ENCODE measurements at regions not wholly inside any gene's neighbourhood (a gene's known extent, or its start where the extent isn't known, plus 50 kb on each side); places are given as distances from the start of the nearest gene placed in this dataset.
"Not testable (repeated sequence)": the region's sequence is repeated elsewhere in the genome, so short reads cannot be mapped to it uniquely, and the experiment has no call there.

DNA sequence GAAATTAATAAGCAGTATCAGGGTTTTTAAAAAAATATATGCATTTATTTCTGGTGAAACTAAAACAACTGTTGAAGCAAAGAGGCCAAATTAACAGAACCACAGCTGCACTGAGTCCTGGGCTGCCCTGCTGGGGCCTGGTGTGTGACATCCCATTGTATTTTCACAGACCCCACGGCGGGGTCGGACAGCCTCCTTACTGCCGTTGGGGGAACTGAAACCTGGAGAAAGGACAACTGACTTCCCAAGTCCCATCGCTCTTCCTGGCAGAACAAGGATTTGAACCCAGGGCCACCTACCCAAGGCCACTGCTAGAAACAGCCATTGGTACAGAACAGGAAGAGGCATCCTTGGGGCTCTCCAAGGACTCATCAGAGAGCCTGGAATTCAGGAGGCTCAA is 114.8 kb upstream of the SFSWAP start:
- H3K27ac Mint-ChIP-seq, result no peak overlapping the region
- DNase-seq, result no peak
- ATAC-seq, result no peak
- no peak overlapping the region for H3K4me3 Mint-ChIP-seq
- no peaks in the 10 kb centered on the region for H3K9me3 Mint-ChIP-seq
- no peaks in the 10 kb centered on the region for H3K27me3 Mint-ChIP-seq
- peaks cover 18% of the 10 kb centered on the region for H3K4me1 Mint-ChIP-seq

DNA sequence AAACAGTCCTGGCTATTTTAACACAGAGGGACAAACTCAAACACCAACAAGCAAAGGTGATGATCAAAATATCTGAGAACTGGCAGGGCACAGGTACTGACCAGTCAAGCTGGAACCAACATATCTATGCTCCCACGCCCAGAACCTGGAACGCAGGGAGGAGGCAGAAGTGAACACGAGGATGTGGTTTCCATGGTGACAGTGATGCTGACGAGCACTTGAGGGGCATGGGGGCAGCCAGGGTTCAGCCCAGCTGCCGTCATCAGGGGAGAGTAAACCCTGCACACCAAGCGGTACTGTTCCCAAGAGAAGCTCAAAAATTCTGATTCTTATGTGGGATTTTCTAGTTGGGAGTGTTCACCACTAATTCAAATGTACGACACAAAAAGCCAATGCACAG is 113.6 kb upstream of the SFSWAP start:
- no peaks in the 10 kb centered on the region for H3K27me3 Mint-ChIP-seq
- H3K4me1 Mint-ChIP-seq, result peaks cover 15% of the 10 kb centered on the region
- H3K4me3 Mint-ChIP-seq, result no peak overlapping the region
- ATAC-seq (no peak), DNase-seq (no peak)
- H3K27ac Mint-ChIP-seq, result no peak overlapping the region
- no peaks in the 10 kb centered on the region for H3K9me3 Mint-ChIP-seq

DNA sequence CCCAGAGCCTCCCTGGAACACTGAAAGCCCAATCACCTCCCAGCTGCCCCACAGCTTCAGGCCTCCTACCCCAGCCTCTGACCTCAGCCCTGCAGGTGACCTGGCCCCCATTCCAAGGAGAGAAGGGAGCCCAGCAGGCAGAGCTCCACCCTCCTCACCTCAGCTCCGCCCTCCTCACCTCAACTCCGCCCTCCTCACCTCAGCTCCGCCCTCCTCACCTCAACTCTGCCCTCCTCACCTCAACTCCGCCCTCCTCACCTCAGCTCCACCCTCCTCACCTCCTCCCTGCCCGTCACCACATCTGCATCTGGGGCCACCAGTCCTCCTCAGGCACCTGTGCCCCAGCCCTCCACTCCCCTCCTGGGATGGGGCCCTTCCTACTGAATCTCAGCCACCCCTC is 112.2 kb upstream of the SFSWAP start:
- H3K27me3 Mint-ChIP-seq, result no peaks in the 10 kb centered on the region
- H3K4me3 Mint-ChIP-seq, result no peak overlapping the region
- DNase-seq (no peak), ATAC-seq (no peak)
- H3K27ac Mint-ChIP-seq, result no peak overlapping the region
- peaks cover 17% of the 10 kb centered on the region for H3K4me1 Mint-ChIP-seq
- no peaks in the 10 kb centered on the region for H3K9me3 Mint-ChIP-seq

DNA sequence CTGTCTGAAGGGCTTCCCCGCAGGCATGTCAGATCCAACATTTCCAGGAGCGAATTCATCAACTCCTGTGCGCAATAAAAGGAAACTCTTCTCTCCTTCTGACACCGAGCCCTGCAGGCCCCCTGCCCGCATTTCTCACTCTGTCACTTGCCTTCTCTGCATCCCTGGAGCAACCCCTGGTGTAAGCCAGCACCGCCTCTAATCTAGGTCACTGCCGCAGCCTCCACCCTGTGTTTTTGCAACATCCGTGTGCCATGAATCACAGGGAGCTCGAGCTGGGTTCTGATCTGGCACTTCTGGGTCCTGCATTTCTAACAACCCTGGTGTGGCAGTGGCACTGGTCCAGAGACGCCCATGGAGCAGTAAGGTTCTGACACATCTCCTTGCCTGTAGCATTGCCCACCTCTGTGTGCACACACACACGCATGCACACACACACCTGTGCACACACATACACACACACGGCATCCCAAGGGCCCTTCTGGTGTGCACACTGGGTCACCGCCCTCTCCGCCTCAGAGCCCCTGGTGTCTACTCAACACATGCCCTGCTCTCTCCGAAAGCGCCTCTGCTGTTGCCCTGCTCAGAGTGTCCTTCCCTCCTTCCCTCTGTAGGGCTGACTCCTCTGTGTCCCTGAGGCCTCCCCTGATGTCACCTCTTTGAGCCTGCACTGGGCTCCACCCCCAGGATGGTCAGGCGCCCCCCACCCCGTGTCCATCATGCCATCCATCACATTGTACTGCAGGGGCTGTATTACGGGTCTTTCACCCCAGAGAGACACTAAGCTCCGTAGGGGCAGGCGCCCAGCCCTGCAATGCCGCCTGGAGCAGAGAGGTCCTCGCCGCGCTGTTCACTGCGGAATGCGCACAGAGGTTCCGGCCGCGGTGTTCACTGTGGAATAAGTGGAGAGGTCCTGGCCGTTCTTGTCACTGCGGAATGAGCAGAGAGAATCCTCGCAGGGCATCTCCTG is 111.4 kb upstream of the SFSWAP start:
- no peak overlapping the region for H3K27ac Mint-ChIP-seq
- no peak overlapping the region for H3K4me3 Mint-ChIP-seq
- H3K4me1 Mint-ChIP-seq, result peaks cover 25% of the 10 kb centered on the region
- H3K9me3 Mint-ChIP-seq, result no peaks in the 10 kb centered on the region
- DNase-seq (no peak), ATAC-seq (no peak)
- H3K27me3 Mint-ChIP-seq, result no peaks in the 10 kb centered on the region

DNA sequence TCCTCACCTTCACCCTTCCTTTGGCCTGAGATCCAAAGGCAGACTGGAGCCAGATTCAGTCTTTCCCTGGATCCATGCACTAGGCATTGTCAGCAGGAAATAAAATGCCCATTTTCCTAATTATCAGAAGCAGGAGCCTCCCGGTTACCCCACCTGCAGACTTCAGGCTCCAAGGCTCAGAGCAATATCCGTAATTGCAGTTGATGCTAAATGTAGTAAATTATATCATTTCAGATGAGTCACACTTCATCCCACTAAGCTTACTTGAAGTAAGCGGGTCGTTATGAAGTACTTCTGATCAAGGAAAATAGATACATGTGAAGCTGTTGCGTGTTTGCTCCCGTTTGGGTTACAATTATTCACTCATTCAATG is 110.7 kb upstream of the SFSWAP start:
- no peak overlapping the region for H3K4me3 Mint-ChIP-seq

DNA sequence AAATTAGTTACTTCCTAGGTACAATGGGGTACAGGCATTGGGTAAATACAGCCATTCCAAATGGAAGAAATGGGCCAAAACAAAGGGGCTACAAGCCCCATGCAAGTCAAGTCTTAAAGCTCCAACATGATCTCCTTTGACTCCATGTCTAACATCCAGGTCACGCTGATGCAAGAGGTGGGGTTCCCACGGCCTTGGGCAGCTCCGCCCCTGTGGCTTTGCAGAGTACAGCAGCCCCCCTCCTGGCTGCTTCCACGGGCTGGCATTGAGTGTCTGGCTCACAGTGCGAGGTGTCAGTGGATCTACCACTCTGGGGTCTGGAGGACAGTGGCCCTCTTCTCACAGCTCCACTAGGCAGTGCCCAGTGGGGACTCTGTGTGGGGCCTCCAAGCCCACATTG is 109.4 kb upstream of the SFSWAP start:
- not testable (repeated sequence) for DNase-seq, H3K27ac Mint-ChIP-seq, H3K9me3 Mint-ChIP-seq, H3K4me3 Mint-ChIP-seq, H3K27me3 Mint-ChIP-seq, ATAC-seq
- peaks cover 45% of the 10 kb centered on the region for H3K4me1 Mint-ChIP-seq

More for the DNA sequence above, 110.7 kb upstream of the SFSWAP start:
- DNase-seq (no peak), ATAC-seq (no peak)
- no peaks in the 10 kb centered on the region for H3K9me3 Mint-ChIP-seq
- no peak overlapping the region for H3K27ac Mint-ChIP-seq
- no peaks in the 10 kb centered on the region for H3K27me3 Mint-ChIP-seq
- peaks cover 31% of the 10 kb centered on the region for H3K4me1 Mint-ChIP-seq

DNA sequence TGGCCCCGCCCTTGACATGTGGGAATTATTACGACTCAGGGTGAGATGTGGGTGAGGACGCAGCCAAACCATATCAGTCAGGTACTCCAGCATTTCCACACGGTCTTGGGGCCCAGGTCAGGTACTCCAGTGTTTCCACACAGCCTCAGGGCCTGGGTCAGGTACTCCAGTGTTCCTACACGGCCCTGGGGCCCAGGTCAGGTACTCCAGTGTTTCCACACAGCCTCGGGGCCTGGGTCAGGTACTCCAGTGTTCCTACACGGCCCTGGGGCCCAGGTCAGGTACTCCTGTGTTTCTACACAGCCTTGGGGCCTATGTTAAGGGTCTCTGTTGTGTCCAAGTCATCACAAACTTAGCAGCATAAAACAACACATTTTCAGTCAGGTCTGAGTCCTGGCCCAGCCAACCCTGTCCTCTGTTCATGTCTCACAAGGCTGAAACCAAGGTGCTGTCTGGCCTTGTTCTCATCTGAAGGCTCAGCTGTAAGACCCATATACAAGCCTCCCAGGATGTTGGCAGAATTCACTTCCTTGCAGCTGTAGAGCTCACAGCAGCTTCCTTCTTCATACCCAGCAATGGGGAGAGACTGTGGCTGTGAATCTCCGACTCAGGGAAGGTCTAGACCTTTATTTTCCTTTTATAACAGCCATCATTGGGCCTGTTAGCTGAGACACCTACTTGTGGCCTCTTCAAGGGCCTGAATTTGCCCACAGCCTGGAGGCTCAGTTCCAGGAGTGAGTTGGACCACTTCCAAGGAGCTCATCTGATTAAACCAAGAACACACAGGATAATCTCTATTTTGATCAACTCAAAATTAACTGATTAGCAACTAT is 107.6 kb upstream of the SFSWAP start:
- Mint-ChIP-seq H3K9me3 (no peaks in the 10 kb centered on the region), H3K4me3 (peak overlapping the region; percentile 75 to 78), H3K27me3 (peaks cover 9% of the 10 kb centered on the region), H3K27ac (peak overlapping the region; percentile 48 to 61), H3K4me1 (peaks cover 60% of the 10 kb centered on the region)
- ATAC-seq, result no peak
- no peak for DNase-seq

DNA sequence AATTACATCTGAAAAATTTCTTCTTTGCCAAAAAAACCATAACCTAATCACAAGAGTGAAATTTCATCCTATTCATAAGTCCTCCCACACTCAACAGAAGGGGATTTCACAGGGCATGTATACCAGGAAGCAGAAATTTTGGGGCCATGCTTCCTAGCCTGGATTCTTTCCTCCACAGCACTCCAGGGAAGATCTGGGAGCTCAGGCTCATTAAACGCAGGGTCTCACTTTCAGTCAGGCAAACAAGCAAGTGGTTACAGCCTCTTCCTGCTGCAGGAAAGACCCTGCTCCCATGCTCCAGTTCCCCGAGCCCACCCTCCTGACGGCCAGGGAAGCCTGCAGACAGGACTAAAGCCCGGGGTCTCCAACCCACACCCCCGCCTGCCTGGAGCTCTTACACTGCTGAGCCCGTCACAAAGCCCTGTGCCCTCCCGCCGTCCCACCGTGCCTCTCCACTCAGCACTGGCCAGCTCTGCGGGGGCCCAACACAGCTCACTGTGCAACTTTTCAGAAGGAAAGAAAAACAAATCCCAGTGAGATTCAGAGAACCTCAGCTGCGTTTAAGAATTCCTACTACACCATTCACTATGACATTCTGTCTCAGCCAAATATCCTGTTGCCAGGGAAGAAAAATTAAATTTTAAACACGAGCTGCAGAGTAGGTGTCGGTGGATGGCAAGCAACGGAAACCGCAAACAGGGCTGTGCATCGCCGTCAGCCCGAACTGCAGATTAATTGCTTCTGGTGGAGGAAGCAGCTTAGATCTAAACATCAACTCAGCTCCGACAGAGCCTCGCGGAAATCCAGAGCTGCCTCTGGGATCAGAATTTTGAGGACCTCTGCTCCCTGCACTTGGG is 106.7 kb upstream of the SFSWAP start:
- Mint-ChIP-seq H3K9me3 (no peaks in the 10 kb centered on the region), H3K4me1 (peaks cover 63% of the 10 kb centered on the region), H3K27me3 (peaks cover 9% of the 10 kb centered on the region), H3K4me3 (peak overlapping the region; percentile 75 to 78), H3K27ac (peak overlapping the region; percentile 81 to 86)
- DNase-seq, result peak in 1 of 2 donors; percentile 37
- ATAC-seq, result peak; percentile 68

DNA sequence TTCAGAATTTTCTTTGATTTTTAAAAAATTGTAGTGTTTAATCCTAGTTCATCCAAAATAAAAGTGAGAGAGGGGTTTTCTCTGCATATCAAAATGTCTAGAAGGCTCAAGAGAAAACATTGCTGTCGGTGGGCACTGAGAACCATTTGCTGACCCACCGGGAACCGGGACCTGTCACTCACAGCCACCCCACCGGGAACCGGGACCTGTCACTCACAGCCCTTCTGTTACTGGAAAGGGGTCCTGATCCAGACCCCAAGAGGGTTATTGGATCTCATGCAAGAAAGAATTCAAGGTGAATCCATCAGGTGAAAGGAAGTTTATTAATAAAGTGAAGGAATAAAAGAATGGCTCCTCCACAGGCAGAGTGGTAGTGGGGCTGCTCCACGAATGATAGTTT is 106.0 kb upstream of the SFSWAP start:
- DNase-seq, result no peak
- Mint-ChIP-seq H3K27ac (peak overlapping the region in 1 of 2 donors; percentile 54), H3K27me3 (peaks cover 9% of the 10 kb centered on the region), H3K9me3 (no peaks in the 10 kb centered on the region), H3K4me1 (peaks cover 68% of the 10 kb centered on the region), H3K4me3 (peak overlapping the region in 1 of 2 donors; percentile 78)
- ATAC-seq, result no peak

DNA sequence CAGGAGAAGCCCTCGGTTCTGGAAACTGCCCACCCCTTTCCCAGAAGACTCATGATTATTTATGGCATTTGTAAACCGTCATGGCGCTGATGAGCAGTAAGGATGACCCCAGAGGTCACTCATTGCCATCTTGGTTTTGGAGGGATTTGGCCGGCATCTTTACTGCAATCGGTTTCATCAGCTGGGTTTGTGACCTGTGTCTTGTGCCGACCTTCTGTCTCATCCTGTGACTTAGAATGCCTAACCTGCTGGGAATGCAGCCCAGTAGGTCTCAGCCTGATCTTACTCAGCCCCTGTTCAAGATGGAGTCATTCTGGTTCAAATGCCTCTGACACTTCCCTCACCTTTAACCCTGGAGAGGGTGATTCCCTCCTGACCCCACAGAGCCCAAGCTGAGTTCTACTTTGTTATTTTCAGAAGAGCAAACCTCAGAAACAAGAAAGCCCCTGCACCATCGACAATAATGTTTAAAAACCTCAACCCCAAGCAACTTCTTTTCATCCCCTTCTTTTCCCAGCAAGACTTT is 105.5 kb upstream of the SFSWAP start:
- peaks cover 68% of the 10 kb centered on the region for H3K4me1 Mint-ChIP-seq
- peaks cover 9% of the 10 kb centered on the region for H3K27me3 Mint-ChIP-seq
- no peak overlapping the region for H3K27ac Mint-ChIP-seq
- peak overlapping the region in 1 of 2 donors; percentile 35 for H3K4me3 Mint-ChIP-seq
- H3K9me3 Mint-ChIP-seq, result no peaks in the 10 kb centered on the region
- no peak for ATAC-seq
- no peak for DNase-seq

DNA sequence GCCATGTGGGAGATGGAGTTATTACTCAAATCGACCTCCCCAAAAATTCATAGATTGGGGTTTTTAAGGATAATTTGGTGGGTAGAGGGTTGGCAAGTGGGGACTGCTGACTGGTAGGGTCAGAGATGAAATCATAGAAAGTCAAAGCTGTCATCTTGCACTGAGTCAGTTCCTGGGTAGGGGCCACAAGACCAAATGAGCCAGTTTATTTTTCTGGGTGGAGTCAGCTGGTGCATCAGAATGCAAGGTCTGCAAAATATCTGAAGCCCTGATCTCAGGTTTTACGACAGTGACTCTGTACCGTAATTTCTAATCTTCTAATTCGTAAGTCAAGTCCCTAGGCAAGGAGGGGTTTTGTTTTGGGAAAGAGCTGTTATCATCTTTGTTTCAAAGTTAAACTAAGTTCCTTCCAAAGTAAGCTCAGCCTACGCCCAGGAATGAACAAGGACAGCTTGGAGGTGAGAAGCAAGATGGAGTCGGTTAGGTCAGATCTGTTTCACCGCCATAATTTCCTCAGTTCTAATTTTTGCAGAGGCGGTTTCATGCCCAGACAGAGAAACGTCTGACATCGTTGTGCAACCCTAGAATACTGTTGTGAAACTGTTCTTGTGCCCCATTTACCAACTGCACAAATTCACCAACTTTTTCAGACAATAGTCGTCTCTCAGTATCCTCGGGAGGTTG is 104.5 kb upstream of the SFSWAP start:
- ATAC-seq (peak; percentile 58), DNase-seq (no peak)
- H3K4me3 Mint-ChIP-seq, result no peak overlapping the region
- H3K27me3 Mint-ChIP-seq, result peaks cover 9% of the 10 kb centered on the region
- peaks cover 68% of the 10 kb centered on the region for H3K4me1 Mint-ChIP-seq
- no peak overlapping the region for H3K27ac Mint-ChIP-seq
- no peaks in the 10 kb centered on the region for H3K9me3 Mint-ChIP-seq

DNA sequence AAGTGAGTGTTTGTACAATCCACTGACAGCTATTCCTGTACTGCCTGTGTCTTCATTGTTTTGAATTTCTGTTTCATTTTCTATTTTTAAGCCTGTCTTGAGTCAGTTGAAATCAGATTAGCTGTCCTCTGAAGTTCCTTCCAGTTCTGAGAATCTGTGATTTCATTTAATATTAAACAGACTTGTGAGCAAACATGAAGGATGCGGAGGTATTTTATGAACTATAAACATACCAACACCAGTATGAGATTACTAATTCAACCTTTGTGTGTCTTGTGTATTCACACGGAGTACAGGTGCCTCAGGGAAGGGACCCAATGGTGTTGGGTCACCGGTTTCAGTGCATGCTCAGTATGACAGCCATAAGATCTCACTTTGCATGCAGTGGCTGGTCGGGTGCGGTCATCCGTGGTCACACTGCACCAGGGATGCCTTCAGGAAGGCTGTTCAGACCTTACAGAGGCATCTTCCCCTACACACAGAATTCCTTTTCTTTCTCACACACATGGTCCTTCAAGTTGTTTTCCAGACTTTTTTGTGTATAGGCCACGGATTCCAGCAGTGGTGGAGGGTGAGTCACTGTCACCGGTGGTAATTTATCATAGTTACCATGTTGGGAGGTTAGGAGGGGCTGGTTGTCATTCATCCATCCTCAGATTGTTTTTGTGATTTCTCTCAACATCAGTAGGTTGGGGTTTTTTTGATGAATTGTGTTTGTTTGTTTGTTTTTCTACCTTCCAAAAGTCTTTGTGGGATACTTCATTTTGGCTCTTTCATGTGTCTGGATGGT is 103.0 kb upstream of the SFSWAP start:
- no peaks in the 10 kb centered on the region for H3K9me3 Mint-ChIP-seq
- DNase-seq (no peak), ATAC-seq (peak; percentile 56)
- peak overlapping the region; percentile 37 to 38 for H3K4me3 Mint-ChIP-seq
- peaks cover 9% of the 10 kb centered on the region for H3K27me3 Mint-ChIP-seq
- H3K4me1 Mint-ChIP-seq, result peaks cover 63% of the 10 kb centered on the region
- H3K27ac Mint-ChIP-seq, result peak overlapping the region in 1 of 2 donors; percentile 54

DNA sequence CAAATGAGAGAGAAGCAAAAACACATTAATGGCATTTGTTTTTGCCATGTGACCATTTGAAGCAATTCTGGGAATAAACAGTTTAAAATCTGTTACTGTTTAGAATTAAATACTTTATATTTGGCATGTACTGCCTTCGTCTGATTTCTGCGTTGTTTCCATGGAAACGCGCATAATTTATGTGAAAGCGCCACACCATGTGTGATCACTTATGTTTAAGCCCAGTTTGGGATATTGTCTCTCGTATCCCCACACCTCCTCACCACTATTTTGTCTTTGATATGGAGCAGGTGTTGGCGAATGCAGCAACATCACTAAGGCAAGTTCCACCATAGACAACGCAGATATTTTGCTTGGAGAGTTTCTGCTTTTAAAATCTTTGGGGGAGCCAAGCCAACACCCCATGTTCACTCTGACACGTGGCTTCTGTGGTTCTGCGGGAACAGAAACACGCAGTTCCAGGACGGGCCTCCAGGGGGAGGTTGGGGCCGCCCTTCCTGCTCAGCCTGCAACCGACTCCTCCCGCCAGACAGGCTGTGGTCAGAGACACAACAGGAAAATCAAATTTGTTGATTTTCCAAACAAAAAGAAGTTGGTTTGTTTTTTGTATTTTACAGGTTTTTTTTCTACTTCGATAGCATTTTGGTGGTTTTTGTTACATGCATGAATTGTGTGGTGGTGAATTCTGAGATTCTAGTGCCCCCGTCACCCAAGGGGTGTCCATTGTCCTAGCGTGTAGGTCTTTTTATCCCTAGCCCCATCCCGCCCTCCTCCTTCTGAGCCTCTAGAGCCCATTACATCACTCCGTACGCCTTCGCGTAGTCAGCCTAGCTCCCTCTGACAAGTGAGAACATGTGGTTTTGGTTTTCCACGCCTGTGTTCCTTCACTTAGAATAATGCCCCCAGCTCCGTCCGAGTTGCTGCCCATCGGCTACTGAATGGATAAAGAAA is 101.9 kb upstream of the SFSWAP start:
- DNase-seq (peak; percentile 48 to 49), ATAC-seq (no peak)
- no peak overlapping the region for H3K27ac Mint-ChIP-seq
- peaks cover 9% of the 10 kb centered on the region for H3K27me3 Mint-ChIP-seq
- peaks cover 52% of the 10 kb centered on the region for H3K4me1 Mint-ChIP-seq
- no peak overlapping the region for H3K4me3 Mint-ChIP-seq
- no peaks in the 10 kb centered on the region for H3K9me3 Mint-ChIP-seq
